Esophagus muscularis mucosa (tissue), 4 donors: ENCODE measurements at regions not wholly inside any gene's neighbourhood (a gene's known extent, or its start where the extent isn't known, plus 50 kb on each side); places are given as distances from the start of the nearest gene placed in this dataset.

Experiments used
- DNase-seq: peaks from one replicate; pipeline ENCODE4 v3.0.0-alpha.2; 2017; ENCODE audit errors: extremely low spot score
- H3K27ac ChIP-seq, 4 donors: fragments of 200-600 bp; sonication (generic); replicated peaks in 1 of 4; 1 replicate in 3 of 4; 2 replicates in 1 of 4; pipeline ENCODE4 v1.5.1; 2016 to 2019; ENCODE audit warnings: mild to moderate bottlenecking in 1 of 4
- H3K27me3 ChIP-seq, 4 donors: fragments of 200-600 bp; sonication (generic); one replicate each; pipeline versions ENCODE4 v1.5.1 to v1.6.0; 2016 to 2019
- H3K36me3 ChIP-seq, 4 donors: fragments of 200-600 bp; sonication (generic); one replicate each; pipeline ENCODE4 v1.5.1; 2016 to 2019
- H3K4me1 ChIP-seq, 4 donors: fragments of 200-600 bp; sonication (generic); one replicate each; pipeline ENCODE4 v1.5.1; 2016 to 2019
- H3K4me3 ChIP-seq, 4 donors: fragments of 200-600 bp; sonication (generic); 1 replicate in 2 of 4; 2 replicates in 2 of 4; pipeline ENCODE4 v1.5.1; 2016 to 2019; ENCODE audit warnings: mild to moderate bottlenecking in 4 of 4, moderate library complexity in 1 of 4
- H3K9me3 ChIP-seq, 4 donors: fragments of 200-600 bp; sonication (generic); 1 replicate in 3 of 4; 2 replicates in 1 of 4; pipeline ENCODE4 v1.5.1; 2016 to 2019
- CTCF ChIP-seq, 3 experiments: fragments of 200-600 bp in 2 of 3; fragments of 450-650 bp in 1 of 3; sonication (generic) in 2 of 3; IDR thresholded peaks; one replicate each; pipeline ENCODE4 v1.5.1; 2017 to 2019; ENCODE audit warnings: antibody characterized with exemption in 3 of 3, mild to moderate bottlenecking in 2 of 3, moderate library complexity in 1 of 3
- EP300 ChIP-seq: sonication (generic); formaldehyde crosslinking; IDR thresholded peaks from one replicate; pipeline ENCODE4 v1.6.1; 2017; ENCODE audit warnings: antibody characterized with exemption
- POLR2A ChIP-seq: fragments of 450-650 bp; IDR thresholded peaks from one replicate; pipeline ENCODE4 v1.6.1; 2017; ENCODE audit warnings: antibody characterized with exemption, moderate library complexity, mild to moderate bottlenecking, low read depth
- POLR2AphosphoS5 ChIP-seq, 2 donors: sonication (generic); formaldehyde crosslinking; IDR thresholded peaks; one replicate each; pipeline ENCODE4 v1.6.1; 2017; ENCODE audit warnings: antibody characterized with exemption in 2 of 2
- WGBS: methylation state at CpG from one replicate; pipeline ENCODE4 v1.1.5; 2018; 5-methylcytosine and 5-hydroxymethylcytosine counted together
- intact Hi-C: fragments of 100-400 bp; cut with DNase I; formaldehyde crosslinking; loops from one replicate; pipeline ENCODE4 v1.15.1; 2023

- WGBS = 89% methylated on average over 6 of the region's 6 CpGs
- H3K36me3 ChIP-seq = no peaks in the 10 kb centered on the region
- no peaks in the 10 kb centered on the region for H3K9me3 ChIP-seq
- H3K27ac ChIP-seq = no peak overlapping the region
- H3K4me3 ChIP-seq = no peak overlapping the region
- H3K27me3 ChIP-seq = no peaks in the 10 kb centered on the region
- no peak for TF ChIP-seq POLR2A
- TF ChIP-seq EP300 = no peak
- no peak for TF ChIP-seq CTCF (IDR thresholded peaks at IDR 0.05)
- TF ChIP-seq POLR2AphosphoS5 (IDR thresholded peaks at IDR 0.05) = no peak
- H3K4me1 ChIP-seq = peaks cover 4 to 13% (median 7%) of the 10 kb centered on the region in 4 donors
- no peak for DNase-seq
- intact Hi-C loops = no loop called here
Observed at GRCh38 chr9:2565676-2566340, 55.8 kb upstream of the VLDLR start.

- no peak for DNase-seq
- H3K9me3 ChIP-seq = no peaks in the 10 kb centered on the region
- H3K4me1 ChIP-seq = peaks cover 11 to 24% (median 12%) of the 10 kb centered on the region in 4 donors
- intact Hi-C loops = no loop called here
- TF ChIP-seq CTCF (IDR thresholded peaks at IDR 0.05) (no peak), POLR2AphosphoS5 (IDR thresholded peaks at IDR 0.05) (no peak), EP300 (no peak), POLR2A (no peak)
- no peak overlapping the region for H3K27ac ChIP-seq
- no peaks in the 10 kb centered on the region for H3K27me3 ChIP-seq
- no peak overlapping the region for H3K4me3 ChIP-seq
- no peaks in the 10 kb centered on the region for H3K36me3 ChIP-seq
Observed at GRCh38 chr9:2567922-2568321, 53.7 kb upstream of the VLDLR start.

GRCh38 chr9:2568689-2569088 lies 52.9 kb upstream of the VLDLR start:
- intact Hi-C loops = no loop called here
- peaks cover 11 to 26% (median 12%) of the 10 kb centered on the region in 4 donors for H3K4me1 ChIP-seq
- H3K27ac ChIP-seq = no peak overlapping the region
- no peaks in the 10 kb centered on the region for H3K9me3 ChIP-seq
- DNase-seq = no peak
- H3K36me3 ChIP-seq = no peaks in the 10 kb centered on the region
- TF ChIP-seq POLR2AphosphoS5 (IDR thresholded peaks at IDR 0.05) (no peak), EP300 (no peak), CTCF (IDR thresholded peaks at IDR 0.05) (no peak), POLR2A (no peak)
- no peaks in the 10 kb centered on the region for H3K27me3 ChIP-seq
- no peak overlapping the region for H3K4me3 ChIP-seq

- peak in 1 of 2 donors; percentile 51 for TF ChIP-seq POLR2AphosphoS5 (IDR thresholded peaks at IDR 0.05)
- no peak for TF ChIP-seq CTCF (IDR thresholded peaks at IDR 0.05)
- TF ChIP-seq POLR2A = no peak
- no peaks in the 10 kb centered on the region for H3K36me3 ChIP-seq
- H3K9me3 ChIP-seq = no peaks in the 10 kb centered on the region
- peaks cover 11 to 21% (median 12%) of the 10 kb centered on the region in 4 donors for H3K4me1 ChIP-seq
- H3K27ac ChIP-seq = peak overlapping the region in 1 of 4 donors; percentile 5
- H3K27me3 ChIP-seq = no peaks in the 10 kb centered on the region
- no peak overlapping the region for H3K4me3 ChIP-seq
- 33% methylated on average over 7 of the region's 7 CpGs for WGBS
- intact Hi-C loops = loop anchor here (5.0 kb wide), 1 partner anchor 36 kb away; no protein-coding TSS in a partner anchor
- DNase-seq = no peak
Observed at GRCh38 chr9:2570615-2571479, 50.7 kb upstream of the VLDLR start.
